ENCODE measurements at regions not wholly inside any gene's neighbourhood (a gene's known extent, or its start where the extent isn't known, plus 50 kb on each side); places are given as distances from the start of the nearest gene placed in this dataset.

GRCh38 chr12:93292731-93293566, 84.8 kb upstream of the NUDT4 start:
- TF ChIP-seq CTCF (conservative IDR thresholded peaks at IDR 0.05; ENCODE audit: low read length) (no peak), EZH2phosphoT487 (IDR thresholded peaks at IDR 0.05; ENCODE audit: borderline replicate concordance, low read depth, low read length) (no peak)

All from OCI-LY7 (cell line).